ENCODE measurements at regions not wholly inside any gene's neighbourhood (a gene's known extent, or its start where the extent isn't known, plus 50 kb on each side); places are given as distances from the start of the nearest gene placed in this dataset.
"Not testable (repeated sequence)": the region's sequence is repeated elsewhere in the genome, so short reads cannot be mapped to it uniquely, and the experiment has no call there.

DNA sequence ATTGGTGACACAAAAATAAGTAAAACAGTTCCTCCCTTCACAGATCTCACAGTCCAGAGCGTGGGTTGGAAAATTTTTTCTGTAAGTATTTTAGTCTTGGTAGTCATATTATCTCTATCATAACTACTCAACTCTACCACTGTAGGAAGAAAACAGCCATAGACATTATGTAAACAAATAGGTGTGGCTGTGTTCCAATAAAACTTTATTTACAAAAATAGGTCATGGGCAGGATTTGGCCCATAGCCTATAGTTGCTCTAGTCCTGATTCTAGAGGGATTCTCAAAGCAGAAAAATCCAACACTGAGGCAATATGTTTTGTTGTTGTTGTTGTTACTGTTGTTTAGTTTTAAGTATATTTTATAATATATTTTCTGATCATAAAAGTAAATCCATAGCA, 206.1 kb upstream of the GADL1 start (continued):
- TF ChIP-seq, protein P1, sequence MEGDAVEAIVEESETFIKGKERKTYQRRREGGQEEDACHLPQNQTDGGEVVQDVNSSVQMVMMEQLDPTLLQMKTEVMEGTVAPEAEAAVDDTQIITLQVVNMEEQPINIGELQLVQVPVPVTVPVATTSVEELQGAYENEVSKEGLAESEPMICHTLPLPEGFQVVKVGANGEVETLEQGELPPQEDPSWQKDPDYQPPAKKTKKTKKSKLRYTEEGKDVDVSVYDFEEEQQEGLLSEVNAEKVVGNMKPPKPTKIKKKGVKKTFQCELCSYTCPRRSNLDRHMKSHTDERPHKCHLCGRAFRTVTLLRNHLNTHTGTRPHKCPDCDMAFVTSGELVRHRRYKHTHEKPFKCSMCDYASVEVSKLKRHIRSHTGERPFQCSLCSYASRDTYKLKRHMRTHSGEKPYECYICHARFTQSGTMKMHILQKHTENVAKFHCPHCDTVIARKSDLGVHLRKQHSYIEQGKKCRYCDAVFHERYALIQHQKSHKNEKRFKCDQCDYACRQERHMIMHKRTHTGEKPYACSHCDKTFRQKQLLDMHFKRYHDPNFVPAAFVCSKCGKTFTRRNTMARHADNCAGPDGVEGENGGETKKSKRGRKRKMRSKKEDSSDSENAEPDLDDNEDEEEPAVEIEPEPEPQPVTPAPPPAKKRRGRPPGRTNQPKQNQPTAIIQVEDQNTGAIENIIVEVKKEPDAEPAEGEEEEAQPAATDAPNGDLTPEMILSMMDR (conservative IDR thresholded peaks at IDR 0.05; ENCODE audit: low read depth in 2 of 2), result no peak
- no peak for TF ChIP-seq STAT1 (IDR thresholded peaks at IDR 0.05; ENCODE audit: unreplicated experiment)

DNA sequence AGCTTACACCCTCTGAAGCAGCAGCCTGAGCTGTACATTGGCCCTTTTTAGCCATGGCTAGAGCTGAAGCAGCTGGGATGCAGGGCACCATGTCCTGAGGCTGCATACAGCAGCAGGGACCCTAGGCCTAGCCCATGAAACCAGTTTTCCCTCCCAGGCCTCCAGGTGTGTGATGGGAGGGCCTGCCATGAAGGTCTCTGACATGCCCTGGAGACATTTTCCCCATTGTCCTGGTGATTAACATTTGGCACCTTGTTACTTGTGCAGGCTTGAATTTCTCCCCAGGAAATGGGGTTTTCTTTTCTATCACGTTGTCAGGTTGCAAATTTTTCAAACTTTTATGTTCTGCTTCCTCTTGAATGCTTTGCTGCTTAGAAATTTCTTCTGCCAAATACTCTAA, 206.8 kb upstream of the GADL1 start:
- H4K20me1 ChIP-seq (replicated peaks; ENCODE audit: insufficient read depth); ATAC-seq; H3K27me3 ChIP-seq (ENCODE audit: insufficient read depth); H3K79me2 ChIP-seq (replicated peaks; ENCODE audit: insufficient read depth); H3K4me1 ChIP-seq (ENCODE audit: insufficient read depth); H3K36me3 ChIP-seq (ENCODE audit: insufficient read depth); H3F3A ChIP-seq (replicated peaks; ENCODE audit: low read depth); H3K4me2 ChIP-seq; DNase-seq (ENCODE audit: low spot score); H3K27ac ChIP-seq (ENCODE audit: low read depth); H2AFZ ChIP-seq; H3K9me3 Mint-ChIP-seq; H3K36me3 Mint-ChIP-seq (ENCODE audit: low read depth); H3K27ac Mint-ChIP-seq; H3K27me3 Mint-ChIP-seq (ENCODE audit: insufficient read depth, low read depth, poor library complexity); H3K4me3 Mint-ChIP-seq; H3K4me3 ChIP-seq: not testable (repeated sequence)
- peaks cover 11% of the 10 kb centered on the region; the same call in 2 of the 3 replicates for H3K4me1 Mint-ChIP-seq
- H3K9me2 ChIP-seq (ENCODE audit: insufficient read depth), result peaks cover 24% of the 10 kb centered on the region

DNA sequence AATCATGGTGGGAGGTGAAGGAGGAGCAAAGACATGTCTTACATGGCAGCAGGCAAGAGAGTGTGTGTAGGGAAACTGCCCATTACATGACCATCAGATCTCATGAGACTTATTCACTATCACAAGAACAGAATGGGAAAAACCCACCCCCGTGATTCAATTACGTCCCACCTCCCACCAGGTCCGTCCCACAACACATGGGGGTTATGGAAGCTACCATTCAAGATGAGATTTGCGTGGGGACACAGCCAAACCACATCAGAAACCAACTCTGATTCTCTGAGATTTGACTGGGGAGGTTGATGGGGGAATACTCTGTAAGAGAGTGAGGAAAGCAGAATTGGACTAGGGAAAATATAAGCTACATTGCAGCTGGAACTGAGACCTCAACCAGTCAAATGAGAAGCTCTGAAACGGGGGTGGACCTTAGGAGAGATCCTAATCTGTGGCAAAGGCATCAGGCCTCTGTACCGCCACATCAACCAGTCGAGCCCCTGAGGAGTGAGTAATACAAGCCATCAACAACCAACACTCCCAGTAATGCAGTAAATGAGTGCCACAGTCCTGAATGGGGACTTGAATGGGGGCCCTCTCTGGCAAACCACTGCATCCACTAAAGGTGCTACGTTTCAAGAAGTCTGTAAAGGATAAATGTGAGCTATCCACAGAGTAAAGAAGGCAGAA, 207.9 kb upstream of the GADL1 start:
- Histone ChIP-seq H3K27ac (ENCODE audit: low read depth) (no peak overlapping the region), H3K4me1 (ENCODE audit: insufficient read depth) (no peaks in the 10 kb centered on the region), H3K9me2 (ENCODE audit: insufficient read depth) (peaks cover 14% of the 10 kb centered on the region), H3K4me3 (no peak overlapping the region), H3F3A (replicated peaks; ENCODE audit: low read depth) (no peaks in the 10 kb centered on the region), H3K36me3 (ENCODE audit: insufficient read depth) (no peaks in the 10 kb centered on the region), H3K4me2 (no peak overlapping the region), H3K79me2 (replicated peaks; ENCODE audit: insufficient read depth) (no peaks in the 10 kb centered on the region), H4K20me1 (replicated peaks; ENCODE audit: insufficient read depth) (no peaks in the 10 kb centered on the region), H2AFZ (no peak overlapping the region), H3K27me3 (ENCODE audit: insufficient read depth) (no peaks in the 10 kb centered on the region)
- H3K4me1 Mint-ChIP-seq, result peaks cover 11% of the 10 kb centered on the region; the same call in 2 of the 3 replicates
- H3K4me3 Mint-ChIP-seq, result no peak overlapping the region
- DNase-seq (ENCODE audit: low spot score), result no peak
- H3K36me3 Mint-ChIP-seq (ENCODE audit: low read depth), result no peaks in the 10 kb centered on the region
- H3K27me3 Mint-ChIP-seq (ENCODE audit: insufficient read depth, low read depth, poor library complexity), result no peaks in the 10 kb centered on the region
- no peaks in the 10 kb centered on the region for H3K9me3 Mint-ChIP-seq
- no peak overlapping the region for H3K27ac Mint-ChIP-seq
- ATAC-seq, result no peak
- TF ChIP-seq, protein P2, sequence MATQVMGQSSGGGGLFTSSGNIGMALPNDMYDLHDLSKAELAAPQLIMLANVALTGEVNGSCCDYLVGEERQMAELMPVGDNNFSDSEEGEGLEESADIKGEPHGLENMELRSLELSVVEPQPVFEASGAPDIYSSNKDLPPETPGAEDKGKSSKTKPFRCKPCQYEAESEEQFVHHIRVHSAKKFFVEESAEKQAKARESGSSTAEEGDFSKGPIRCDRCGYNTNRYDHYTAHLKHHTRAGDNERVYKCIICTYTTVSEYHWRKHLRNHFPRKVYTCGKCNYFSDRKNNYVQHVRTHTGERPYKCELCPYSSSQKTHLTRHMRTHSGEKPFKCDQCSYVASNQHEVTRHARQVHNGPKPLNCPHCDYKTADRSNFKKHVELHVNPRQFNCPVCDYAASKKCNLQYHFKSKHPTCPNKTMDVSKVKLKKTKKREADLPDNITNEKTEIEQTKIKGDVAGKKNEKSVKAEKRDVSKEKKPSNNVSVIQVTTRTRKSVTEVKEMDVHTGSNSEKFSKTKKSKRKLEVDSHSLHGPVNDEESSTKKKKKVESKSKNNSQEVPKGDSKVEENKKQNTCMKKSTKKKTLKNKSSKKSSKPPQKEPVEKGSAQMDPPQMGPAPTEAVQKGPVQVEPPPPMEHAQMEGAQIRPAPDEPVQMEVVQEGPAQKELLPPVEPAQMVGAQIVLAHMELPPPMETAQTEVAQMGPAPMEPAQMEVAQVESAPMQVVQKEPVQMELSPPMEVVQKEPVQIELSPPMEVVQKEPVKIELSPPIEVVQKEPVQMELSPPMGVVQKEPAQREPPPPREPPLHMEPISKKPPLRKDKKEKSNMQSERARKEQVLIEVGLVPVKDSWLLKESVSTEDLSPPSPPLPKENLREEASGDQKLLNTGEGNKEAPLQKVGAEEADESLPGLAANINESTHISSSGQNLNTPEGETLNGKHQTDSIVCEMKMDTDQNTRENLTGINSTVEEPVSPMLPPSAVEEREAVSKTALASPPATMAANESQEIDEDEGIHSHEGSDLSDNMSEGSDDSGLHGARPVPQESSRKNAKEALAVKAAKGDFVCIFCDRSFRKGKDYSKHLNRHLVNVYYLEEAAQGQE (IDR thresholded peaks at IDR 0.05; ENCODE audit: unreplicated experiment), result no peak
- TF ChIP-seq, protein P1 (conservative IDR thresholded peaks at IDR 0.05; ENCODE audit: low read depth in 2 of 2), result no peak
- TF ChIP-seq ZNF331 (CRISPR knock-in tag; IDR thresholded peaks at IDR 0.05; ENCODE audit: low read depth) (no peak), EZH2 (IDR thresholded peaks at IDR 0.05; ENCODE audit: low read depth, unreplicated experiment) (no peak), ZNF114 (CRISPR knock-in tag; IDR thresholded peaks at IDR 0.05) (no peak)
- TF ChIP-seq, protein P3, sequence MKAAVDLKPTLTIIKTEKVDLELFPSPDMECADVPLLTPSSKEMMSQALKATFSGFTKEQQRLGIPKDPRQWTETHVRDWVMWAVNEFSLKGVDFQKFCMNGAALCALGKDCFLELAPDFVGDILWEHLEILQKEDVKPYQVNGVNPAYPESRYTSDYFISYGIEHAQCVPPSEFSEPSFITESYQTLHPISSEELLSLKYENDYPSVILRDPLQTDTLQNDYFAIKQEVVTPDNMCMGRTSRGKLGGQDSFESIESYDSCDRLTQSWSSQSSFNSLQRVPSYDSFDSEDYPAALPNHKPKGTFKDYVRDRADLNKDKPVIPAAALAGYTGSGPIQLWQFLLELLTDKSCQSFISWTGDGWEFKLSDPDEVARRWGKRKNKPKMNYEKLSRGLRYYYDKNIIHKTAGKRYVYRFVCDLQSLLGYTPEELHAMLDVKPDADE (IDR thresholded peaks at IDR 0.05), result no peak
